ENCODE measurements at regions not wholly inside any gene's neighbourhood (a gene's known extent, or its start where the extent isn't known, plus 50 kb on each side); places are given as distances from the start of the nearest gene placed in this dataset.

DNA sequence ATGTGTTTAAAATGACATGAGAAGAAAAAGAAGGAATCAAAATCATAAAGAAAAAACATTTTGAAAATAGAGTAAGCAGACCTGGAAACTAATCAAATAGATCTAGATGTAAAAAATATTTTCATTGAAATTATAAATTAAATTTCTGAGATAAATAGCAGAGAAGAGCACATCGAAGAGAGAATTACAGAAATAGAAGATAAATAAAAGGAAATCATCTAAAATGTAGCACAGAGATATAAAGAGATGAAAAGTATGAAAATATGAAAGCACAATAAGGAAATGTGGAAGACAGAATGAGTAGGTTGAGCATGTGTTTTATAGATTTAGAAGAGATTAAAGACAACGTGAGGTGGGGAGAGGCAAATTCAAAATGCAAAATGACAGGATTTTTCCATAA lies 130.9 kb upstream of the SEC14L1 start:
- Histone ChIP-seq H3K27ac (ENCODE audit: low read length) (no peak overlapping the region), H3K9me2 (ENCODE audit: insufficient read depth, low read length) (no peaks in the 10 kb centered on the region), H3K4me2 (ENCODE audit: low read length) (no peak overlapping the region), H3K4me3 (ENCODE audit: low read length) (no peak overlapping the region), H3K79me2 (replicated peaks; ENCODE audit: insufficient read depth, low read length) (no peaks in the 10 kb centered on the region), H3F3A (ENCODE audit: insufficient read depth, low read length, poor library complexity, severe bottlenecking) (no peaks in the 10 kb centered on the region), H3K9me3 (ENCODE audit: low read length) (no peaks in the 10 kb centered on the region), H4K20me1 (ENCODE audit: insufficient read depth) (no peaks in the 10 kb centered on the region), H2AFZ (ENCODE audit: low read depth, low read length) (no peak overlapping the region), H3K9ac (ENCODE audit: low read length) (no peak overlapping the region), H3K27me3 (ENCODE audit: insufficient read depth, low read depth, low read length) (no peaks in the 10 kb centered on the region), H3K36me3 (ENCODE audit: insufficient read depth, low read length) (no peaks in the 10 kb centered on the region)
- TF ChIP-seq EZH2 (IDR thresholded peaks at IDR 0.05; ENCODE audit: borderline replicate concordance, insufficient read depth, low read length, poor library complexity, severe bottlenecking): no peak
- TF ChIP-seq, protein P1, sequence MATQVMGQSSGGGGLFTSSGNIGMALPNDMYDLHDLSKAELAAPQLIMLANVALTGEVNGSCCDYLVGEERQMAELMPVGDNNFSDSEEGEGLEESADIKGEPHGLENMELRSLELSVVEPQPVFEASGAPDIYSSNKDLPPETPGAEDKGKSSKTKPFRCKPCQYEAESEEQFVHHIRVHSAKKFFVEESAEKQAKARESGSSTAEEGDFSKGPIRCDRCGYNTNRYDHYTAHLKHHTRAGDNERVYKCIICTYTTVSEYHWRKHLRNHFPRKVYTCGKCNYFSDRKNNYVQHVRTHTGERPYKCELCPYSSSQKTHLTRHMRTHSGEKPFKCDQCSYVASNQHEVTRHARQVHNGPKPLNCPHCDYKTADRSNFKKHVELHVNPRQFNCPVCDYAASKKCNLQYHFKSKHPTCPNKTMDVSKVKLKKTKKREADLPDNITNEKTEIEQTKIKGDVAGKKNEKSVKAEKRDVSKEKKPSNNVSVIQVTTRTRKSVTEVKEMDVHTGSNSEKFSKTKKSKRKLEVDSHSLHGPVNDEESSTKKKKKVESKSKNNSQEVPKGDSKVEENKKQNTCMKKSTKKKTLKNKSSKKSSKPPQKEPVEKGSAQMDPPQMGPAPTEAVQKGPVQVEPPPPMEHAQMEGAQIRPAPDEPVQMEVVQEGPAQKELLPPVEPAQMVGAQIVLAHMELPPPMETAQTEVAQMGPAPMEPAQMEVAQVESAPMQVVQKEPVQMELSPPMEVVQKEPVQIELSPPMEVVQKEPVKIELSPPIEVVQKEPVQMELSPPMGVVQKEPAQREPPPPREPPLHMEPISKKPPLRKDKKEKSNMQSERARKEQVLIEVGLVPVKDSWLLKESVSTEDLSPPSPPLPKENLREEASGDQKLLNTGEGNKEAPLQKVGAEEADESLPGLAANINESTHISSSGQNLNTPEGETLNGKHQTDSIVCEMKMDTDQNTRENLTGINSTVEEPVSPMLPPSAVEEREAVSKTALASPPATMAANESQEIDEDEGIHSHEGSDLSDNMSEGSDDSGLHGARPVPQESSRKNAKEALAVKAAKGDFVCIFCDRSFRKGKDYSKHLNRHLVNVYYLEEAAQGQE (IDR thresholded peaks at IDR 0.05; ENCODE audit: borderline replicate concordance): no peak
- TF ChIP-seq, protein P2, sequence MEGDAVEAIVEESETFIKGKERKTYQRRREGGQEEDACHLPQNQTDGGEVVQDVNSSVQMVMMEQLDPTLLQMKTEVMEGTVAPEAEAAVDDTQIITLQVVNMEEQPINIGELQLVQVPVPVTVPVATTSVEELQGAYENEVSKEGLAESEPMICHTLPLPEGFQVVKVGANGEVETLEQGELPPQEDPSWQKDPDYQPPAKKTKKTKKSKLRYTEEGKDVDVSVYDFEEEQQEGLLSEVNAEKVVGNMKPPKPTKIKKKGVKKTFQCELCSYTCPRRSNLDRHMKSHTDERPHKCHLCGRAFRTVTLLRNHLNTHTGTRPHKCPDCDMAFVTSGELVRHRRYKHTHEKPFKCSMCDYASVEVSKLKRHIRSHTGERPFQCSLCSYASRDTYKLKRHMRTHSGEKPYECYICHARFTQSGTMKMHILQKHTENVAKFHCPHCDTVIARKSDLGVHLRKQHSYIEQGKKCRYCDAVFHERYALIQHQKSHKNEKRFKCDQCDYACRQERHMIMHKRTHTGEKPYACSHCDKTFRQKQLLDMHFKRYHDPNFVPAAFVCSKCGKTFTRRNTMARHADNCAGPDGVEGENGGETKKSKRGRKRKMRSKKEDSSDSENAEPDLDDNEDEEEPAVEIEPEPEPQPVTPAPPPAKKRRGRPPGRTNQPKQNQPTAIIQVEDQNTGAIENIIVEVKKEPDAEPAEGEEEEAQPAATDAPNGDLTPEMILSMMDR (IDR thresholded peaks at IDR 0.05; ENCODE audit: poor library complexity, severe bottlenecking): no peak
- TF ChIP-seq MXI1 (conservative IDR thresholded peaks at IDR 0.05; ENCODE audit: poor library complexity, severe bottlenecking): no peak
- no peak for TF ChIP-seq TAF1 (IDR thresholded peaks at IDR 0.05; ENCODE audit: low read depth)
- TF ChIP-seq SMC3 (conservative IDR thresholded peaks at IDR 0.05; ENCODE audit: poor library complexity): no peak
- TF ChIP-seq POLR2AphosphoS5 (IDR thresholded peaks at IDR 0.05): no peak

DNA sequence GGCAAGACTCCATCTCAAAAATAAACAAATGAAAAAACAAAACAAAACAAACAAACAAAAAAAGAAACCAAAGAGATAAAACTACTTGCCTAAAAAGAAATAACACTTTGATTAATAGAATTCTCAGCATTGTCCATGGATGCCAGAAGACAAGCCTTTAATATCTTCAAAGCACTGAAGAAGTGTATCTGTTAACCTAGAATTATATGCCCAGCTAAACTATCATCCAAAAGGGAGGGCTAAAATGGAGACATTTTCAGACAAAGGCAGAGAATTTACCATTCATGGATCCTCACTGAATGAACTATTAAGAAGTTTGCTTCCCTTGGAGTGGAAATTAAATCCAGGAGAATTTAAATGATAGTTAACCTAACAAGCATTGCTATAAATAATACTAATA lies 130.1 kb upstream of the SEC14L1 start:
- Histone ChIP-seq H3K4me2 (ENCODE audit: low read length) (no peak overlapping the region), H4K20me1 (ENCODE audit: insufficient read depth) (no peaks in the 10 kb centered on the region), H3K79me2 (replicated peaks; ENCODE audit: insufficient read depth, low read length) (no peaks in the 10 kb centered on the region), H3K36me3 (ENCODE audit: insufficient read depth, low read length) (no peaks in the 10 kb centered on the region), H3K4me3 (ENCODE audit: low read length) (no peak overlapping the region), H3F3A (ENCODE audit: insufficient read depth, low read length, poor library complexity, severe bottlenecking) (no peaks in the 10 kb centered on the region), H3K9me3 (ENCODE audit: low read length) (no peaks in the 10 kb centered on the region), H3K27me3 (ENCODE audit: insufficient read depth, low read depth, low read length) (no peaks in the 10 kb centered on the region), H3K9me2 (ENCODE audit: insufficient read depth, low read length) (no peaks in the 10 kb centered on the region), H3K9ac (ENCODE audit: low read length) (no peak overlapping the region), H2AFZ (ENCODE audit: low read depth, low read length) (no peak overlapping the region), H3K27ac (ENCODE audit: low read length) (no peak overlapping the region)
- TF ChIP-seq RAD21 (conservative IDR thresholded peaks at IDR 0.05) (no peak), MXI1 (conservative IDR thresholded peaks at IDR 0.05; ENCODE audit: poor library complexity, severe bottlenecking) (no peak)
- TF ChIP-seq, protein P2 (IDR thresholded peaks at IDR 0.05; ENCODE audit: poor library complexity, severe bottlenecking): no peak
